ENCODE measurements at regions not wholly inside any gene's neighbourhood (a gene's known extent, or its start where the extent isn't known, plus 50 kb on each side); places are given as distances from the start of the nearest gene placed in this dataset.

GRCh38 chr7:116153050-116153449, 57.3 kb upstream of the TES start:
- no peak overlapping the region for H4K8ac ChIP-seq (ENCODE audit: low read depth in 2 of 2, low read length in 2 of 2)
- ChIA-PET POLR2A (ENCODE audit: unreplicated experiment) (no interaction called here), CTCF (interaction anchor here (1.1 kb wide), 1 partner anchor 11 kb away, joined by 4 read pairs; no protein-coding TSS in a partner anchor)
- no peak overlapping the region for H3K27ac ChIP-seq (ENCODE audit: insufficient read depth, low read length)
- no peak overlapping the region for H2BK20ac ChIP-seq (ENCODE audit: low read depth, low read length)
- H3K9me3 ChIP-seq (ENCODE audit: control insufficient read depth, insufficient read depth, low read length), result no peaks in the 10 kb centered on the region
- no peaks in the 10 kb centered on the region for H4K20me1 ChIP-seq (ENCODE audit: insufficient read depth, low read length)
- no TSS peak for BruUV-seq (replicated peaks)
- no peak overlapping the region for H2BK15ac ChIP-seq (ENCODE audit: low read depth, low read length)
- H2AFZ ChIP-seq (replicated peaks; ENCODE audit: low read length, poor library complexity), result no peak overlapping the region
- in situ Hi-C loops (cut with MboI; ENCODE audit: low sequenced_read_pairs), result no loop called here
- intact Hi-C loops (cut with micrococcal nuclease), result no loop called here
- dilution Hi-C loops (cut with HindIII; ENCODE audit: low sequenced_read_pairs, unreplicated experiment), result no loop called here
- DNase-seq, result no peak
- no peaks in the 10 kb centered on the region for H3K4me1 ChIP-seq (ENCODE audit: control insufficient read depth, insufficient read depth, low read length)
- H3K79me1 ChIP-seq (ENCODE audit: low read depth in 1 of 2, low read length in 2 of 2), result no peaks in the 10 kb centered on the region
- H3K4me3 ChIP-seq (ENCODE audit: insufficient read depth, low read depth, low read length), result no peak overlapping the region
- H2BK5ac ChIP-seq (ENCODE audit: low read depth, low read length, poor library complexity, severe bottlenecking), result no peak overlapping the region
- H3K14ac ChIP-seq (replicated peaks; ENCODE audit: low read depth, low read length), result no peak overlapping the region
- no peak overlapping the region for H4K5ac ChIP-seq (ENCODE audit: low read depth, low read length)
- H3K18ac ChIP-seq (ENCODE audit: low read depth, low read length), result no peak overlapping the region
- no peak overlapping the region for H3K4ac ChIP-seq (ENCODE audit: low read depth, low read length)
- H2AK9ac ChIP-seq (replicated peaks; ENCODE audit: low read depth, low read length, poor library complexity), result no peak overlapping the region
- H3K9ac ChIP-seq (ENCODE audit: low read depth, low read length), result no peak overlapping the region
- H3K36me3 ChIP-seq (ENCODE audit: control insufficient read depth, insufficient read depth, low read length), result no peaks in the 10 kb centered on the region
- no peak overlapping the region for H3K4me2 ChIP-seq (ENCODE audit: low read depth, low read length)
- no peaks in the 10 kb centered on the region; the same call in 1 of the 2 replicates for H3K9me1 ChIP-seq (ENCODE audit: insufficient read depth, low read length)
- TF ChIP-seq FOS (IDR thresholded peaks at IDR 0.05; ENCODE audit: low read depth, low read length), result no peak
- TF ChIP-seq MAFK (IDR thresholded peaks at IDR 0.05; ENCODE audit: low read depth, low read length), result no peak
- TF ChIP-seq CEBPB (IDR thresholded peaks at IDR 0.05; ENCODE audit: low read depth, low read length), result no peak
- no peak for TF ChIP-seq SMC3 (IDR thresholded peaks at IDR 0.05; ENCODE audit: low read depth, low read length)
- TF ChIP-seq USF2 (IDR thresholded peaks at IDR 0.05; ENCODE audit: low read depth, low read length), result no peak
- no peak for TF ChIP-seq MXI1 (IDR thresholded peaks at IDR 0.05; ENCODE audit: borderline replicate concordance, low read depth, low read length)
- no peak for TF ChIP-seq CTCF (conservative IDR thresholded peaks at IDR 0.05; ENCODE audit: low read depth, low read length)
- TF ChIP-seq RCOR1 (IDR thresholded peaks at IDR 0.05; ENCODE audit: insufficient replicate concordance, low read length), result no peak
- no peak for TF ChIP-seq RFX5 (IDR thresholded peaks at IDR 0.05; ENCODE audit: low read depth, low read length)
- no peak for ATAC-seq (ENCODE audit: low read depth)
- no peak overlapping the region for H3K56ac ChIP-seq (ENCODE audit: extremely low read depth, insufficient read depth, low read length)
- H2BK120ac ChIP-seq (ENCODE audit: low read depth, low read length), result no peak overlapping the region
- no CpG with 5 or more reads among the region's 9 CpGs for WGBS, 2 experiments (ENCODE audit: extremely low coverage in 2 of 2, insufficient read length in 1 of 2)
- H3K27me3 ChIP-seq (ENCODE audit: control insufficient read depth, insufficient read depth, low read length), result no peaks in the 10 kb centered on the region
- H3K23ac ChIP-seq (ENCODE audit: low read depth, low read length), result no peak overlapping the region
- H4K91ac ChIP-seq (ENCODE audit: insufficient read depth, low read depth, low read length), result no peak overlapping the region
- no peak overlapping the region for H2AK5ac ChIP-seq (ENCODE audit: low read depth, low read length)
